ENCODE measurements at regions not wholly inside any gene's neighbourhood (a gene's known extent, or its start where the extent isn't known, plus 50 kb on each side); places are given as distances from the start of the nearest gene placed in this dataset.

DNA sequence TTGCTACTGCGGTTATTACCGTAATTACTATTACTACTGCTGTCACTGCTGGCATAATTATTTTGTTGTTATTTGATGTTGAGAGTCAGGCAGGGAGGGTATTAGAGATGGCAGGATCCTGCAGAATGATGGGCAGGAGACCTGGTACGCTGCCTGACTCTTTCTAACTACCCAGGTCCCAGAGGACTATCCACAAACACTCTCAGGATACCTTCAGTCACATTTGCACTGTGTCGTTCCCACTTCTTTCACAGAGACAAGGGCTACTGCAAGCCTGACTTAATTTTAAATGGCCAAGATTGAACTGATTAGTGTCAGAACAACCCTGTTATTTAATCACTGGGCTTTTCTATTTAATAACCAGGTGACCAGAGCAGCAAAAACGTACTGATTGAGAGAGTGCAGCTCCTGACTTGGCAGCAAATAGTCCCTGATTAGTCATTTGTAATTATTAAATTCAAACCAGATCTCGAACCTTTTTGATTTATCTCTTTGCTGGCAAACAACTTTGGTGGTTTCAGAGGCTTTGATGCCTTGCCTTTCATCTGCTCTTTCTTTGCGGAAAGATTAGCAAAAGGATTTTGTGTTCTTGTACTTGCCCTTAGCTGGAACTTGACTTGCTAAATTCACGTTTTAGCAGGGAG lies 88.8 kb upstream of the ARHGEF3 start:
- DNase-seq, result no peak

GRCh38 chr3:56889131-56889530 lies 87.4 kb upstream of the ARHGEF3 start:
- no peak for DNase-seq

- DNase-seq, result no peak
These were observed 85.8 kb upstream of the ARHGEF3 start for GRCh38 chr3:56887402-56888025.

- no peak for DNase-seq
These were observed 84.6 kb upstream of the ARHGEF3 start for GRCh38 chr3:56886314-56886713.

DNA sequence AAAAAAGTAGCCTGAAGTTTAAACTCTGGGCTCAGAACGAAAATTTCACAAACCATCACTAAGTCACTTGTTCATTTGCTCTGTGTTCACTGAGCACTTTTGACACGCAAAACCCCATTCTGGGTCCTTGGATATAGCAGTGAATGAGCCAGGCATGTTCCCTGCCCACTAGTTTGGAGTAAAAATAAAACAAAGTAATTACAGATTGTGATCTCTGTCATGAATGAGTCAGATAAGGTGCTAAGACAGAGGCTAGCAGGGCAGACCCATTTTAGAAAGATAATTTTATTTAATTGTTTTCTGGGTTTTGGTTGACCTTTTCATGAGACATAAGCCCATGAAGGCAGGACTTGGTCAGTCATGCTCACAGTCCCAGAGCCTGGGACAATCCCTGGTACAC lies 84.1 kb upstream of the ARHGEF3 start:
- DNase-seq, result no peak

- no peak for DNase-seq
These were observed 83.7 kb upstream of the ARHGEF3 start for GRCh38 chr3:56885453-56885852.

- DNase-seq, result no peak
These were observed 82.6 kb upstream of the ARHGEF3 start for GRCh38 chr3:56884387-56884786.

DNA sequence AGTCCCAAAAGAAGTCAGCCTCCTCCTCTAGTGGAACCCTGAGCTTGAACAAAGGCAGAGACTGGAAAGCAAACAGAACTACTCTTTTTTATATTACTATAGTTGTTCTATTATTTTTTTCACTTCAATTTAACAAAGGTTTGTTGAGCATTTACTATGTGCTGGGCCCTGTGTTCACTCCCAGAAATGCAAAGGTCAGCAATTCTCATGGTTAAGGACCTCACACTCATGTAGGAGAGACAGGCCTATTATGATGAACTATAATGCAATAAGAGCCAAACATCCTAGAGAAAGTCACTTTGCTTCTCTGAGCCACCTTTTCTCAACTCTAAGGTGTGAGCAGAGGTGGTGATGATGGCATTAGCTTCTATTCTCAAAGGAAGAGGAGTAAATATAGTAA lies 82.1 kb upstream of the ARHGEF3 start:
- DNase-seq, result no peak

- DNase-seq, result no peak
These were observed 81.1 kb upstream of the ARHGEF3 start for GRCh38 chr3:56882896-56883295.

DNA sequence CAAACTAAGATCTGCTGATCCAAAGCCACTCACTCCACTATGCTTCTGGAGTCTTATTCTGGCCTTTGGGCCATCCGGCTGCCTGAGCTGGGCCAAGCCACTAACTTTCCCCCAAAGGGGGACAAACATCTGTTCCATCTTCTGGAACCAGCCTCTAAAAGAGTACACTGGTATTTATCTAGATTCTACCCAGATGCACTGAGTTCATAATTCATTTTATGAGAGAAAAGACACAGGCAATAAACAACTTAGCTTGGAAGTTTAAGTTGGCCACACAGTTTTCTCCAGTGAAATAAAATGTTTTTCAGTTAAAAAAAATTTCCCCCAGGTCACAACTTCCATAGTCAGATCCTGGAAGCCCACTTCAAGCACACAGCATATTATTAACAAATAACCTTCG lies 80.1 kb upstream of the ARHGEF3 start:
- DNase-seq, result no peak

DNA sequence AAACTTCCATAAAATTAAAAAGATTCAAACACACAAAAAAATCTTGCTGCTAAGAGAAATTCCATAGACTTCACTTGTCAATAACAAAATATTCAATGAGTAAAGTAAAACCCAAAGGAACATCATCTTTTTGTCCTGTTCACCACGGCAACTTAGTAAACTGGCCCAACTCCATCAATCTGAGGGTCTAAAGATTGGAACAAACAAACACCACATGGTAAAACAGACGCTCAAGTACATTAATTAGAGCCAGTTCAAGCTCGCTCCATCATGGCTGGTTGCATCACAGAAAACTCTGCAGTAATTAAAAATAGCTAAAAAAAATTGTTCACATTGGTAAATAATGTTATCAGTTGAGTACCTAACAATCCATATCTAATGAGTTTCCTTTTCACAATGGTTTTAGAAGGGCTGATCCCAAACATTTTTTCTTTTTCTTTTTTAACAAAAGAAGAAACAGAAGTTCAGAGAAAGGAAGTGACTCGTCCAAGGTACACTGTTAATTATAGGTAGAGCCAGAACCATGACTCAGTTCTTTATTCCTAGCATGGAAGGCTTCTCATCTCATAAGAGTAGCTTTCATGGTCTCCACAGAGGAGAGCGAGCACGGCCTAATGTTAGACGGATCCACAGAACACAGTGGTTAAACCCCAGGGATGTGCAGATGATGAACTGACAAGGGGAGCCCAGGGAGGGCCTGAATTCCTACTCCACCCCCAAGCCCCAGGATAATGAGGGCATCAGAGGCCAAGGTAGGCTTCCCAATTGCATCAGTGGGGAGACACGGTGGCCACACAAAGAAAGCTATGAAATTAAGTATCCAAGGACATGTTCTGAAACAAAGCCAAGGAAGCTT lies 79.2 kb upstream of the ARHGEF3 start:
- no peak for DNase-seq

DNA sequence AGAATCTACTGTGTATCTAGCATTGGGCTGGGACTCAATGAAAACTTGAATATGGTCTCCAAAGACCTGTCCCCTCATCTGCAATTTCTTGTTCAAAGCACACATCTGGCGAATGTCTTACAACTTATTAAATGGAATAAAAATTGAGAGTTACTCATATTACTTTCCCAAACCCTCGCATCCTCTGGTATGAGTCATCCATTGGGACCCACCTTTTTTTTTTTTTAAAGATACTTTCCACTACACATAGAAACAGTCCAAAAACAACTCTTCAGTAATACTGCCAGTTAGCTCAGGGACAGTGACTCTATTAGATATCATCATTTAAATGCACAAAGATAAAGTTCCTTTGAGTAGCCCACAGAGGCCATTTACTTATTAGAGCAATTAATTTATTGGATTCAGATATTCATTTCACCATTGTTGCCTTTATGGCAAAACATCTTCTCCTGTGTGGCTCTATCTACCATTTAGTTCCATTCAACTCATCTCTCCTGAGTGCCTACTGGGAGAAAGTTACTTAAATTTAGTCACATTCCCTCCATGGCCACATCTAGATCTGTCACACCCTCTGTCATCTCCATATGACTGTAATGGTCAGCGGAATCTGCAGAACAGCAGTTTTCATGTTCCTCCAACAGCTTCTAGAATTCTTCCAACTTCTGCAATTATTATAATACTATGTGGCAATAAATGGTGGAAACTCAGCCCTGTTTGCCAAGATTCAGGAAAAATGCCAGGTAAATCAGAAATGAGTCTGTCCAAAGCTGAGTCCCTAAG lies 77.9 kb upstream of the ARHGEF3 start:
- no peak for DNase-seq

DNA sequence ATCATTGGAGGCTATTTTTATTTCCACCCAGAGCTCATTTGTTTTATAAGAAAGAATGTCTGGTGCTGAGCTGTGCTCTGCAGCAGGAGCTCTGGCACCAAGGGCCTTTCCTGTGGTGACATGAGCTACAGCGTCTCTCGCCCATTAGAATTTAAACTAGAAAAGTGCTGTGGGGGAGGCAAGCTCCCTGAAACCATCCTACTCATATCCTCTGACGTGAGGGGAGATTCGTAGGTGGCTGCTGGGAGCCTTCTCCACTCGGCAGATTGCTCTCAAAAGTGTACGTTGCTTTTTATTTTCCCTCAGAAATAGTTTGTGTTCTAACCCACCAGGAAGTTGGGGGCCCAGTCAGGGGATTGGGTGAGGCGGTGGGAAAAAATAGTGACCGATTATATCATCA lies 76.3 kb upstream of the ARHGEF3 start:
- no peak for DNase-seq

DNA sequence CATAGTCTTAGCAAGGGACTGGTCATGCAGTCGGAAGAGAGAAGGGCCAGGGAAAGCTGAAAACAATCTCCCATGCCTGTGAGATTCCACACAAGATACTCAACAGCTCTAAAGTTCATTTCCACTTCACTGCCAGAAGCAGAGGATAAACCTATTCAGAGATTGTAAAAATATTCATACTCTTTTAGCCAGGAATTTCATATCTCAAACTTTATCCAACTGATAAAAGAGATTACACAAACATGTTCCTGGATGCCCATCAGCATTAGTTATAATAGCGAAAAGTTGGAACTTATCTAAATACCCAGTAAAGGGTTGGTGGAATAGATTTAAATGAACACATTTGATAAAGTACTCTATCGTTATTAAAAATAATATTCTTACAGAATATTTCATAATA lies 75.2 kb upstream of the ARHGEF3 start:
- no peak for DNase-seq

DNA sequence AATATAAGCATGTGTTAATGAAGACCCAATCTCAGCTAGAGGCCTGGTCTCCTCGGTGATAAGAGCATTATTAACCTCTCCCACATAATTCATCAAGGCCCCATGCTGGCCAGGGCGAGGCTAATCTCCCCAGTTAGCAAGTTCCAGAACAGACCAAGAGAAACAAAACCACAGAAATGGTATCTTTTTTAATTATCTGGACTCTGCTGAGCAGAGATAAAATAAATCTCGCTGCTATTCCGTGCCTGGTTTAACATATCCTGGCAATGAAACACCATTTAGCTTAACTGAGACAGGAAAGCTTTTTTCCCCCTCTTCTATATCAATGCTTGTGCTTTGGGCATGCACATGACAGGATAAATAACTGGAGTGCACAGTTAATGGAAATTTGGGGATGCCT lies 72.5 kb upstream of the ARHGEF3 start:
- DNase-seq, result no peak

DNA sequence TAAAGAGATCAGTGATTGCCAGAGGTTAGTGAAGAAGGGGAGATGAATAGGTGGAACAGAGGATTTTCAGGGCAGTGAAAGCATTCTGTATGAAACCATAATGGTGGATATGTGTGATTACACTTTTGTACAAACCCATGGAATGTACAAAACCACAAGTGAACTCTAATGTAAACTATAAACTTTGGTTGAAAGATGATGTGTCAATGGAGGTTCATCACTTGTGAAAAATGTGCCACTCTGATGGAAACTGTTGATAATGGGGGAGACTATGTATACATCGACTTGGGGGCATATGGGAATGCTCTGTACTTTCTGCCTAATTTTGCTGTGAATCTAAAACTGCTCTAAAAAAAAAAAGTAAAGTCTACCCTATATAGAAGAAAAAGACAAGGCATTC lies 68.7 kb upstream of the ARHGEF3 start:
- DNase-seq, result no peak

DNA sequence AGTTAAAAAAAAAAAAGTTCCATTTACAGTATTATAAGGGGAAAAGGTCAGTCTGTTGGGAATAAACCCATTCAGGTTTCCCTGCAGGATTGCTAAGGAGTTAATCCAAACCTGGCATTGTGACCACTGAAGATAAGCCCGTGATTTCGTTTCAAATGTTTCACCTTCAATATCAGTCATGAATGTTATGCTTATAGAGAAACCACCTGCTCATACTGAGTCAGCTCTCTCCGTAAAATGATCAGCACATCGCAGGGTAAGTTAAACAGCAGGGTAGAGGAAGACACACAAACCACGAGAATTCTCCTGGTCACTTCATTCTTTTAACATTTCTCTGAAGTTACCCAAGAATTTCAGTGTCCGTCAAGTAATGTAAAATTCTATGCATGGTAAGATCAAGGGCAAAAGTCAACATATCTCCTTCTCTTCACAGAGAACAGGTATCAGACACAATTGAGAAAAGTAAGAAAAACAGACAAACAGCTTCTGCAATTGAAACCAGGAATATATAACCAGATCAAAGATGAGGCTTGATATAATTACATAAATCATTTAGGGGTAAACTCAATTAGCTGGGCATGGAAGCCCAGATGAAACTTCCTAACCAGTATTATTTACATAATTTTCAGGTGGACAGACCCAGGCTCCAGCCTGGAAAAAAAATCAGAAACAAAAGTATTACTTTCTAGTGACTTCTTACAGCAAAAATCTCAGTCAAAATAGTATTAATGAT lies 67.6 kb upstream of the ARHGEF3 start:
- DNase-seq, result no peak

DNA sequence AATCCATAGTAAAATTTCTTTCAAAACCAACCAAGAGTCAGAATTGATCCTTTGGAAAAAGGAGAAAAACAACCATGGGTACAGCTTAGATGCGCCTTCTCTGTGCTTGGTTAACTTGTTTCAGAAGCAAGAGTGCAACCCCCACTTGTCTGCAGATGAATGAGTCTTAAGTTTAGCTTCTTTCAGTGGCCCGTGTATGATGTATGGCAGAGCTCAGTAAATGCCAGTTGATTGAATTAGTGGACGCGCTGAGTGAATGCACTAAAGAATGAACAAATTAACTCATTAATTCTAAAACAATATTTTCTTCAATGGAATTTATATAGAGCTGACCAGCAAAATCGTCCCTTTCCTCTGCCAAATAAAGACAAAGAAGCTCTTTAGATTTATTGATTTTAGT lies 67.0 kb upstream of the ARHGEF3 start:
- DNase-seq, result no peak

DNA sequence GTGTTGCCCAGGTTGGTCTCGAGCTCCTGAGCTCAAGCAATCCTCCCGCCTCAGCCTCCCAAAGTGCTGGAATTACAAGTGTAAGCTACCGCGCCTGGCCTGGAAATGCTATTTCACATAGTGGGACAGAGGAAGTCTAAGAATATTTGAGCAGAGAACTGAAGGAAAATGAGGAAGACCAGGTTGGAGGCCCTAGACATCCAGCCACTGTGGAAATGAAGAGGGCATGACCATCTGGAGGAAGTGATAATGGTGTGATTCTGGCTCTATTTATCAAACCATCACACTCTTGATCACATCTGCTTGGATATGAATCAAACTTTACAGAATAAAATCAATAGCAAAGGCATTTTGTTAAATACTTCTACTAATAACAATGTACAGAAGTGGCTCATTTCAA lies 65.9 kb upstream of the ARHGEF3 start:
- no peak for DNase-seq

DNA sequence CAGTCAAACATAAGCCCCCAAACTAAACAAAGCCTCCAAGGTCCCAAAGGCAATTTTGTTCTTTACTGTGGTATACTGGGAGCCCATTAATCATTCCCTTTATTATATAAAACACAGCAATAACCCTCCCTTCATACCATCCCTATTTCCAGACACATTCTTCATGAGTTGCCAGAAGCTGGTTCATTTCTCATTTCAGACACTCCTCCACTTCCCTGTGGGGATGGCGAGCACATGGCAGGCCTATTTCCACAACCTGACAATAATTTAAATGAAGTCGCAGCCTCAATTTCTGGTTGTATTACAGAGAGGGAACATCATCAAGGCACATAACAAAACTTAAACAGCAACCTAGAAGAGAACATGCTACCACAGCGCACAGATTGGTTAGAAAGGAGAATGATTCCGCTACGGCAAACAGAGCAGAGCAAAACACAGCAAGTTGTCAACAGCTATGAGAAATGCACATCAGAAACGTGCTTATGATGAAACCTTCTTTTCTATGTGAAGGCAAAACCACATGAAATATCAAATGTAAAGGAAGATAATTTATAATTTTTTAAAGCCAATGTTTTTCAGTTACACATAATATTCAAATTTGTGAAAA lies 63.3 kb upstream of the ARHGEF3 start:
- no peak for DNase-seq

- DNase-seq, result no peak
These were observed 62.3 kb upstream of the ARHGEF3 start for GRCh38 chr3:56864090-56864489.

DNA sequence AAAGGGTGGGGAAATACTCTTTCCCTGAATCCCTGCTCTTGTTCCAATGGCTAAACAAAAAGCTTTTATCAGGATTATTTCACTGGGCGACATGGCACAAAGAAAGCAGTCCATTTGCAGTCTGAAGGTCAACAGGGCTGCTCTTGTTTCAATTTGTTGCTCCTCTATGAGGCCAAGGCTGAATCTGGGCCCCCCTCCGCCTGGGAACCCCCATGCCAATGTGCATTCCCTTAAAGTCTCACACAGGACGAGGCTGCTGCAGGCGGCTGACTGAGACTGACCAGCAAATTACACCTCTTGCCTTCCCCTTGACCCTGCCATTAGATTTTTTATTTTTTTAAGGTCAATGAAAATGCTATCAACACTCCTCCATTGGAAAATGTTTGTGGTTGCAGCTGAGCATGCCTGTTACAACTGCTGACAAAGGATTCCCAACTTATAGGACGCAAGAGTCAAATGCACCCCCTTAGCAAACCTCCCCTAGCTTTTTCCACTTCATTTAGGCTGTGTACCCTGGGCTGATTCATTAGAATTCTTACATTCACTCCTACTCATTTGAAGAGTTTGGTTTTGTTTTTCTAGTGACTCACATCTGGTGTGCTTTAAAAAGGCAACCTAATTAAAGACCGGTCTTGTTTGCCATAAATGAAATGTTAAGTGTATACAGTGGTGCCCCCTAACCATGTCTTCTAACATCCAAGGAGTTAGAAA lies 60.8 kb upstream of the ARHGEF3 start:
- DNase-seq, result no peak
